ENCODE measurements at regions not wholly inside any gene's neighbourhood (a gene's known extent, or its start where the extent isn't known, plus 50 kb on each side); places are given as distances from the start of the nearest gene placed in this dataset.

GRCh38 chr11:69232821-69233743 lies 60.9 kb upstream of the MYEOV start:
- H3K36me3 Mint-ChIP-seq, result no peaks in the 10 kb centered on the region
- no peak for TF ChIP-seq CTCF (conservative IDR thresholded peaks at IDR 0.05)
- H3K27ac Mint-ChIP-seq, result no peak overlapping the region
- H3K27me3 Mint-ChIP-seq, result peaks cover 7% of the 10 kb centered on the region
- H3K4me1 Mint-ChIP-seq (ENCODE audit: unreplicated experiment), result no peaks in the 10 kb centered on the region
- no peak overlapping the region for H3K4me3 Mint-ChIP-seq
- H3K9me3 Mint-ChIP-seq, result no peaks in the 10 kb centered on the region
- peak; percentile 51 for DNase-seq (ENCODE audit: extremely low spot score, unreplicated experiment)

GRCh38 chr11:69233744-69234570 lies 60.0 kb upstream of the MYEOV start:
- DNase-seq (ENCODE audit: extremely low spot score, unreplicated experiment), result peak; percentile 57
- Mint-ChIP-seq H3K4me1 (ENCODE audit: unreplicated experiment) (no peaks in the 10 kb centered on the region), H3K36me3 (no peaks in the 10 kb centered on the region), H3K27me3 (peaks cover 11% of the 10 kb centered on the region), H3K27ac (no peak overlapping the region), H3K4me3 (no peak overlapping the region), H3K9me3 (no peaks in the 10 kb centered on the region)
- TF ChIP-seq CTCF (conservative IDR thresholded peaks at IDR 0.05), result no peak

- DNase-seq (ENCODE audit: extremely low spot score, unreplicated experiment), result peak; percentile 45
- no peaks in the 10 kb centered on the region for H3K36me3 Mint-ChIP-seq
- no peak overlapping the region for H3K4me3 Mint-ChIP-seq
- no peaks in the 10 kb centered on the region for H3K4me1 Mint-ChIP-seq (ENCODE audit: unreplicated experiment)
- no peaks in the 10 kb centered on the region for H3K9me3 Mint-ChIP-seq
- TF ChIP-seq CTCF (conservative IDR thresholded peaks at IDR 0.05), result no peak
- H3K27ac Mint-ChIP-seq, result no peak overlapping the region
- peaks cover 11% of the 10 kb centered on the region for H3K27me3 Mint-ChIP-seq
Measured at GRCh38 chr11:69234740-69235710, 58.9 kb upstream of the MYEOV start.

- no peak for DNase-seq (ENCODE audit: extremely low spot score, unreplicated experiment)
- no peak for TF ChIP-seq CTCF (conservative IDR thresholded peaks at IDR 0.05)
- no peak overlapping the region for H3K27ac Mint-ChIP-seq
- no peaks in the 10 kb centered on the region for H3K36me3 Mint-ChIP-seq
- no peaks in the 10 kb centered on the region for H3K9me3 Mint-ChIP-seq
- peaks cover 6% of the 10 kb centered on the region for H3K4me1 Mint-ChIP-seq (ENCODE audit: unreplicated experiment)
- peaks cover 11% of the 10 kb centered on the region for H3K27me3 Mint-ChIP-seq
- no peak overlapping the region for H3K4me3 Mint-ChIP-seq
Measured at GRCh38 chr11:69238573-69239351, 55.2 kb upstream of the MYEOV start.

Measured in type B pancreatic cell (in vitro differentiated cells).